ENCODE measurements at regions not wholly inside any gene's neighbourhood (a gene's known extent, or its start where the extent isn't known, plus 50 kb on each side); places are given as distances from the start of the nearest gene placed in this dataset.

DNA sequence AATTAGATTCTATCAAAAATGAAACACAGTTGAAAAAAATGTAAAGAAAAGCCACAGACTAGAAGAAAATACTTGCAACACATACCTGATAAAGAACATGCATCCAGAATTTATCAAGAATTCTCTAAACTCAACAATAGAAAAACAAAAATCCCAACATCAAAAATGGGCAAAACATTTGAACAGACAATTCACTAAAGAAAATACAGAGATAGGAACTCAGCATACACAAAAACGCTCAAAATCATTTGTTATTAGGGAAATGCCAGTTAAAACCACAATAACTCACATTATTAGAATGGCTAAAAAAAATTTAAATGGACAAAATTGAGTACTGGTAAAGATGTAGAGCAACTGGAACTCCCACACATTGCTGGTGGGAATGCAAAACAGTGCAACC, 311.0 kb upstream of the PRDM1 start:
- in situ Hi-C loops (cut with MboI; ENCODE audit: low sequenced_read_pairs): no loop called here

DNA sequence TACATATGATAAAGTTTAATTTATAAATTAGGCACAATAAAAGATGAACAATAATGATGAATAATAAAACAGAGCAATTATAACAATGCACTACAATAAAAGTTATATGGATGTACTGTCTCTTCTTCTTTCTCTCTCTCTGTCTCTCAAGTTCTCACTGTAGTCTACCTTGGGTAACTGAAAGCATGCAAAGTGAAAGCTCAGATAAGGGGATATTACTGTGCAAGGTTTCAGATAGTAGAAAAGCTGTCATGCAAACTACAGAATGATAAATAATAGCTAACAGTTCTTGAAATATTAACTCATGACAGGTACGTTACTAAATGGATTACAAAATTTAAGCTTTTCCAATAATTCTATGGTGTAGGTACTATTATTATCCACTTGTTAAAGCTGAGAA, 311.9 kb upstream of the PRDM1 start:
- in situ Hi-C loops (cut with MboI; ENCODE audit: low sequenced_read_pairs): no loop called here

DNA sequence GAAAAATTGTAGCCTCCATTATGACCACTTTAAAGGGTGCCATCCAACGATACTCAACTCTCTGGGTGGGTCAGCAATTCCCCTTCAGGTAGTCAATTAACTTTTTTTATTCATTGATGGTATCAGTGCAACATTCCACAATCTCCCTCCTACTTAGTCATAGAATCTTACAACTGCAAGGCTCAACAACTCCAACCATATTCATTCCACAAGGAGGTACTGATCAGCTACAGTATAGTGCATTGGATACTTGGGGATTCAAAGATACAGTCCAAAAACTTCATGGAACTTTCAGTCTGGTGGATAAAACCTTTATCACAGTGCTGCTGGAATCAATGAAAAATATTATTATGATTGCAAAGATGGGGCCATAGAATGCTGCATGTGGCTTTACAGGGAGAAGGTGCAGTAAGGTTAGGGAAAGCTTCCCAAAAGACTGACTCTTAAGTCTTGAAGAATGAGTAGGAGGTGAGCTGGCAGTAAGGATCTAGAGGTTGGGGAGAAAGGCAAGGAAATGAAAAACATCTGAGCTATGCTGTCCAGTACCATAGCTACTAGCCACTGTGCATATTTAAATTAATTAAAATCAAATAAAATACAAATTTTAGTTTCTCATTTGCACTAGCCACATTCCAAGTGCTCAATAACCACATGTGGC, 314.7 kb upstream of the PRDM1 start:
- in situ Hi-C loops (cut with MboI; ENCODE audit: low sequenced_read_pairs): no loop called here

DNA sequence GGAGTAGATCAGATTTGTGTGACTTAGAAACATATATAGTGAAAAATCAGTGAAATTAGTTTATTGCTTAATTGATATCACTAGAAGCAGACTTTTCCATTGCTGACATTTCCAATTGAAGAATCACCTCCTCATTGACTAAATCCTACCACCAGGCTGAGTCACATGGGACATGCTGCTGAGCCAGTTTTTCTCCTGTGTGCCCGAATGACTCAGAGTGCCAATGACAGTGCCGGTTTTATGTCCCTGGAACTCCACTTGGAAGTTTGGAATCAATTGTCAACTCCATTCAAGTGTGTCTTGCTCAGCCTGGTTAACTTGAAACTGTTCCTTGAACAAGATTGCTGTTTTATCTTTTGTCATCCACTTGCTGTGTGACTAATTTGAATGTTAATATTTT, 316.1 kb upstream of the PRDM1 start:
- in situ Hi-C loops (cut with MboI; ENCODE audit: low sequenced_read_pairs): no loop called here

DNA sequence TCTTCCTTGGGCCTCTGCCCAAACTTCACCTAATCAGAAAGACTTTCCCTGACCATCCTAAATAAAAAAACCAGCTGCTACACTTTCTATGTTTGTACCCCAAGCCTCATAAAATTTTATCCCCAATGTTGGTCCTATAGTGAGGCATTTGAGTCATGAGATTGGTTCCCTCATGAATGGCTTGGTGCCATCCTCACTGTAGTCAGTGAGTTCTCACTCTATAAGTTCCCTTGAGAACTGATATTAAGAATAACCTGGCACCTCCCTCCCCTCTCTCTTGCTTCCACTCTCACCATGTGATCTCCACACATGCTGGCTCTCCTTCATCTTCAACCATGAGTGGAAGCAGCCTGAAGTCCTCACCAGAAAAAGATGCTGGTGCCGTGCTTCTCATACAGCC, 316.9 kb upstream of the PRDM1 start:
- in situ Hi-C loops (cut with MboI; ENCODE audit: low sequenced_read_pairs): no loop called here

DNA sequence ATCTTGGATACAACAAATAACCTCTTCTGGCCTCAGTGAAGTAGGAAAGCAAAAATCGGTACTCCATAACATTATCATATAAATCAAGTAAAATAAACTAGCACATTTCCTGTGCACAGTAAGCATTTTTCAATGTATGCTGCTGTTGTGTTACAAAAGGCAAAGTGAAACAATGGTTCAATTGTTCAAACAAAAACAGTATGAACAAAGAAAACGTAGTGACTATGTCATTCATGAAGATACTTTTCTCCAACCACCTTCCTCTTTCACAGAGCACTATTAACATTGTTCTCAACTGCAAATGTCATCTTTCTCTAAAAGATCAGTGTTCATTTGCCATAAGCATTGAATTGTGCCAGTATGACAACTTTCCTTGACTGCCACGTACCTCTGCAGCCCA, 318.6 kb upstream of the PRDM1 start:
- in situ Hi-C loops (cut with MboI; ENCODE audit: low sequenced_read_pairs): no loop called here

DNA sequence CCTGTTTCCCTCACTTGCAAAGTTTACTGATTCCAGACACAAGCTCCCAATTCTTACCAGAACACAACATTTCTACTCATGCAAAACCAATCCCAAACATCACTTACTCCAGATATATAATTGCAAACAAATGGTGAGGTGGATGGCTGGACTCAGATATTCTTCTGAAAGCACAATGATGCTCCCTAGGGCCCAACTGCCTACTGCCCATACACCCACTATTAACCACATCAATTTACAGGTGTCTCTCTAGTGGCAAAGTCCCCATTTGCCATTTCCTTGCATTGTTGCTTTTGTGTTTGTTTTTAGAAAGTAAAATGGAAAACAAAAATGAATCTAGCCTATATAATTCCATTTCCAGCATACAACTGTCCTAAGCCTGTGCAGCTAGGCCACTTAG, 320.9 kb upstream of the PRDM1 start:
- in situ Hi-C loops (cut with MboI; ENCODE audit: low sequenced_read_pairs): no loop called here

DNA sequence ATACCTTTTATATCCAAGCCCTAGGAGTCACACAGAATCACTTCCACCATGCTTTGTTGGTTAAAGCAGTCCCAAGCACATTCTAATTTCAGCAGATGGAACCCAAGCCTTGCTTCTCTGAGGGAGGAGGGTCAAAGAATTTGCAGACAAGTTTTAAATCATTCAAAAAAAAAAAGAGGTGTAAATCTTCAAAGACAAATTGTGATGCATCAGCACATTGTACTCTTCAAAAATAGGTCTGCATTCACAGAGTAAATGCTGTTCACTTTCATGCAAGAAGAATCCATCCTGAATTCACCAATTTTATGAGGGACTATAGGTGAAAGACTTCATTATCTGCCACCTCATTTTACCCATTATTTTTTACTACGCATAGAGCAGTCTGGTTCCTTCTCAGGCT, 321.8 kb upstream of the PRDM1 start:
- in situ Hi-C loops (cut with MboI; ENCODE audit: low sequenced_read_pairs): no loop called here

DNA sequence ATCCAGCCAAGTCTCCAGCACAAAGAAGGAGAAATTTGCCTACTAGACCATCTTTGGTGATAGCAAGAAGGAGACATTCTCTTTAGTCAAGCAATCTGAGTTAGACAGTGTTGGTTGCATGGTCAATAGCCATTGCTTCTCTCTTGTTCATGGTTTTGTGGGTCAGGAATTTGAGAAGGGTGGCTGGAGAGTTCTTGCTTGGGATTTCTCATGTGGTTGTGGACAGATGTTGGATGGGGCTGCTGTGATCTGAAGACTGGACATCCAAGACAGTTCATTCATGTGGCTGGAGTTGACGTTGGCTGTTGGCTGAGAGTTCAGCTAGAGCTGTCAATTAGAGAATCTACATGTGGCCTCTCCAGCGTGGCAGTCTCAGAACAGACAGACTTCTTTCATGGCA, 322.3 kb upstream of the PRDM1 start:
- in situ Hi-C loops (cut with MboI; ENCODE audit: low sequenced_read_pairs): no loop called here

DNA sequence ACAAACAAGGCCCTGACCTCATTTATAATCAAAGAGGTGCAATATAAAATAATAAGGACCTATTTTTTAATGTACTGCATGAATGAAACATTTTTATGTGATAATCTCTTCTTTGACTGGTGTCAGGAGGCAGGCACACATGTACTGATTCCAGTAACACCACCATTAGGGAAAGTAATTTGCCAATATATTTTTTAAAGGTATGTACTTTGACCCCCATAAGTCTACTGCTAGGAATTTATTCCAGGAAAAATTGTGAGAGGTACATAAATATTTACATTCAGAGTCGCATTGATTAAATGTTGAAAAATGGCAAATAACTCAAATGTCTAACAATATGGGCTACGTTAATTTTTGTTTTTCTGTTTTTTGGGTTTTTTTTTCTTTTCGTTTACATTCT, 325.4 kb upstream of the PRDM1 start:
- in situ Hi-C loops (cut with MboI; ENCODE audit: low sequenced_read_pairs): no loop called here

DNA sequence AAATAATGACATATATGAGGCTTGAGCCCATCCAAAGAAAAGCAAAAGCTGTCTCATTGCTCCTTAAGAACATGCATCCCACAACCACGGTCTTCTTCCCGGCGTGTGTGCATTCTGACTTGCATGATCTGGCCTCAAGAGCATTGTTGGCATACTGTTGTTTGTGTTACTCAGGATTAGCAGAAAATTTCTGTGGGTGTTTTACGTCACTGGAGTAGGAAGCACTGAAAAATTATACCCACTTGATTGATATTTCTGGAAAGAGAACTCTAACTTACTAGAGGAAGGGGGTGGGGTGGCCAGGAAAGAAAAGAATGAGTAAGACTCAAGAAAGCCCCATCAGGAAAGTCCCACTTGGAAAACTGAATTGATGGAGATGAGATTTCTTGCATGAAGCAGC, 326.2 kb upstream of the PRDM1 start:
- in situ Hi-C loops (cut with MboI; ENCODE audit: low sequenced_read_pairs): no loop called here

DNA sequence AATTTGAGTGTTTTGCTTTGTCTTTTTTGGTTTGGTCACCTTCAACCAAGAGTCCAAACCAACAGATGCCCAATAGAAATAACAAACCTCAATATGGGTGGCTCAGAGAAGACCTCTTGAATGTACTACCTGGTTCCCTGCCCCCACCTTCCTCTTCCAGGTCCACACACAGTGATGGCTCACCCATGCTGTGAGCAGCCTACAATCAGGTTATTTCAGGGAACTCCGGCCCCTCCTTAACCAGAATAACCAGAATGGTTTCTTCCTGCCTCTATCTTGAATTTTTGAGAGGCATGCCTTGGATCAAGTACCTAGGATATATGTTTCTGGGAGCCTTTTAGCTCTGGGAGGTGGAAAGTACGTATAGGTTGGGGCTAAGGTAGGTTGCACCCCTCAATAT, 327.1 kb upstream of the PRDM1 start:
- in situ Hi-C loops (cut with MboI; ENCODE audit: low sequenced_read_pairs): no loop called here

DNA sequence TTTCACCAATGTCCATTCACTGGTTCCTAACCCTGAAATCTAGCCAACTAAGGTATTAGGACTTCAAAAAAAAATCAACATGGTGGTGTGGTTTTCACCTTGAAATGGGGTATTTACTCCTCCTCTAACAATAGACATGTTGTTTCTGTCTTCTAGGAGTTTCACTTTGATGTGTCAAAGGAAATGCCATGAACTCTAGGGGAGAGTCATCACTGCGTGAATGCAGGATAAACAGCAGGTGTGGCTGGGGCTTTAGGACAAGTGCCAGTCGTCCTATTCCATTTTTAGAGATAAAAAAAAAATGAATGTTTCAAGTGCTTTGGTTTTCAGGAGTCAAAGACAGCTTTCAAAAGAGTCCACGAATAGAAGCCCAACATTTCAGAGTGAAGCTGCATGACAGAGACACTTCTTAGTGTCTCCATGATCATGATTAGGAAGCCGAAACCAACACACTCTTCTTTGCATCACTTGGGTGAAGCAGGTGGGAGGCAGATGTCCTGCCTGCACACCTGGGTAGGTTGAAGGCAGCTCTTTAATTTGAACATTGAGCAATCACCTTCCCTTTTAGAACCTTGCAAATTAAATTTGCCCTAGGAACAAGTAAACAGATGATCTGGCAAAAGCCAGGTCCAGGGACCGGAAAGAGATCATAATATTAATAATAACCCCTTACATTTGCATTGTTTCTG, 328.5 kb upstream of the PRDM1 start:
- in situ Hi-C loops (cut with MboI; ENCODE audit: low sequenced_read_pairs): no loop called here

DNA sequence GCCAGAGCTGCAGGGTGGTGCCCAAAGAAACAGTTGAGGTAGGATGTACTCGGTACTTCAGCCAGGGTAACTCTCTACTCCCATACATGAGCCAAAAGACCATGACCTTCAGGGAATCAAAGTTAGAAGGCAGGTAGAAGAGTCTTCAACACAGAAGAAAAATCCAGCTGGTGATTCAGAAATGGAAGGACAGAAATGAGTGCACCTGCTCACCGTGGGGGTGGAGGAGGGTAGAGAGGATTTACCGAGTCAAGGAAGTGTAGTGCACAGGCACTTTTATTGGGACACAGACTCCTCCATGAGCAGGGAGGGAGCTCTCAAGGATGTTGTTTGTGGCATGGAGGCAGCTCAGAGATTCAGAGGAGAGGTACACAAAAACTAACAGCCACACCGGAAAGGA, 330.3 kb upstream of the PRDM1 start:
- in situ Hi-C loops (cut with MboI; ENCODE audit: low sequenced_read_pairs): no loop called here

DNA sequence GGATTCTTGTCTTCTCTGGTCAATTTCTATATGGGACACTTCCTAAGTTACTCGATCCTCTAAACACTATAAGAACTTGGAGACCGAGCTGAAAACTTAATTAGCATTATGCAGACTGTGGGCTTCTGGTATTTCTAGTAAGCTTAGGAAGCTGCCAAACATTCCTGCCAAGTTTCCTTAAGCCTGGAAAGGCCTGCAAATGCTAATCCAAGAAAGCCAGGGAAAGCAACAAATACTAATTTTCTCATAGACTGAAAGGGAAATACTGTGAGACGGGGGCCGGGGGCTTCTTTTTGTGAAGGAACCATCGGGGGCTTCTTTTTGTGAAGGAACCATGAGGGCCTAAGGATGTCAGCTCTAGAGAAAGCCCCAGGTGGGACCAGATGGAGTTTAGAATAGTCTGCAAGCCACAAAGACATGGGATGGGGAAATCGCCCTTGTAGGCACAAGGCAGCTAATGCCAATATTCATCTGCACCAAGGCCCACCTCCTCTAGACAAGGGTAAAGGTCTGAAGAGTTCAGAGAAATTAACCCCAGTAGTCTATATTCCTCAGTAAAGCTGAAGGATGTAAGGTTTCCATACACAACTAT, 332.4 kb upstream of the PRDM1 start:
- in situ Hi-C loops (cut with MboI; ENCODE audit: low sequenced_read_pairs): no loop called here

DNA sequence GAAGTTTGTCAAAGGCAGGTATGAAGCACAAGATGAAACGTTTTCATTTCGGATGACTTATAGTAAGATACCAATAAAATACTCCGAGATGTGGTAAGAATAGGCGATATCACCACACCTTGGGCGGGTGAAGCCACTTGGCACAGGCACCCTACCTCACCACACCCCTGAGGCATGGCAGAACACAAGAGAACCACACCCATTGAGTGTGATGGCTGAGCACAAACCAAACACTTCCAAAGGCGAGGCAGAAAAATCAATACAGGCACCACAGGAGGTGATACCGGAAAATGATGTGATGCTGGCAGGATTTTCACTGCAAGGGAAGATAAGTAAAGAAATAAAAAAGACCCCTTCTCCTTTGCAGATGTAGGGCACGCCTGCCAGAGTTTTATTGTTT, 332.9 kb upstream of the PRDM1 start:
- in situ Hi-C loops (cut with MboI; ENCODE audit: low sequenced_read_pairs): no loop called here

DNA sequence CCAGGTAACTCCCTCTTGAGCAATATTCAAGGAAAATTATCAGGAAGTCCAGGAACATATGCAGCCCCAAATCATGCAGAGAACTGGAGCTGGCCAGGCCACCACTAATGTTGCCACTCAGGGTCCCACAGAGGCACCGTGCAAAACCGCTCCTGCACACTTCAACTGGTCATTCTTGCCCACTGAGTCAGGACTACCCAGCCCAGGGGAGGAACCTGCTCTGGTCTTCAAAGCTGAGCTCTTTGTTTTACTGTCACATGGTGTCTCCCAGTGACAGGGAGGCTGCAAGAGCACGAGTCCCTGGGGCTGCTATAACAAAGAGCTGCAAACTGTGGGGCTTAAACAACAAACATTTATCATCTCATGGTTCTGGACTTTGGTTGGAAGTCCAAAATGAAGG, 336.0 kb upstream of the PRDM1 start:
- in situ Hi-C loops (cut with MboI; ENCODE audit: low sequenced_read_pairs): no loop called here

DNA sequence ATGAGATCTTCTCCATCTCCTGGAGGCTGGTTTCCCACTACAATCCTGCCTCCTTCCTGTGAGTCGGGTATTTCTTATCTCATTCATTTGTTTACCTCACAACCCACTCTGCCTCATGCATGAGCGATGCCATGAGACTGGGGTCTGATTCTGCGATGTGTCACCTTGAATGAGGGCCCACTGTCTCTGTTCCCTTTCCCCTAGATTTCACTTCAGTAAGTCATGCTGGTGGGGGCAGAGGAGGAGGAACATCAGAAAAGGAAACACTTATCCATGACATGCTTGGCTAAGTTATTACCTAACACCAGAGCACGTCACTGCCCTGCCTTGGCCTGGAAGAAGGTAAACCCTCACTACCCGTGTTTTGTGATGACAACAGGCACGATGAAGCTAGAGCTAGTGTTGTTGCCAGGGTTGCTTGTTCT, 337.4 kb upstream of the PRDM1 start:
- in situ Hi-C loops (cut with MboI; ENCODE audit: low sequenced_read_pairs): no loop called here

DNA sequence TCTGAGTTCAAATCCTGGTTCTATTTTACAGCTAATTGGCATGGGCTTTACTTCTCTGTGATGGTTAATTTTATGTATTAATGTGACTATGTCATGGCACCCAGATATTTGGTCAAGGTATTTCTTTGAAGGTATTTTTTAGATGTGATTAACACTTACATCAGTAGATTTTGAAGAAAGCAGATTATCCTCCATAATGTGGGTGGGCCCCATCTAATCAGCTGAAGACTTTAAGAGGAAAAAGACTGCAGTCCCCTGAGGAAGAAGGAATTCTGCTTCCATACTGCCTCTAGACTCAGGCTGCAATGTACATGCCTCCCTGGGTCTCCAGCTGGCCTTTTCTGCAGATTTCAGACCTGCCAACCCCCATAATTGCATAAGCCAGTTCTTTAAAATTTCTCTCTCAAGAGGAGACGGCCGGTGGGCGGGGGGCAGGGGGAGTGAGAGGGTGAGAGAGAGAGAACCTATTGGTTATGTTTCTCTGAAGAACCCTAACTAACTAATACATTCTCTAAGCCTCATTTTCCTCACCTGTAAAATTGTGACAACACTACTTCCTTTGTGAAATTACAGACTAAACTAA, 338.2 kb upstream of the PRDM1 start:
- in situ Hi-C loops (cut with MboI; ENCODE audit: low sequenced_read_pairs): no loop called here

DNA sequence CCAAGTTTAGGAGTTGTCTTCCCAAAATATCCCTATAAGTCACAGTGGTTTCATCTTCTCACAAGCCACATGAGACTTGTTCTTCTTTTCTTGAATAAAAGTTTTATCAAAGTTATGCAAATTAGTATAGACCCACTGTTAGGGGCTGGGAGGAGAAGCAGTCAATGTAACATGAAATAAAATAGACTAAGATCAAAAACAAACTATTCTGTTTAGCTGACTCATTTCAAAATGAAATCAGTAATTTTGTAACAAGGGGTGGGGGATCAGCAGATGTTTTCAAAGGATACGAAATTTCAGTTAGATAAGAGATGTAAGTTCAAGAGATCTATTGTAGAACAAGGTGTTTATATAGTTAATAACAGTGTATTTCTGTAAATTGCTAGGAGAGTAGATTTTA, 339.6 kb upstream of the PRDM1 start:
- in situ Hi-C loops (cut with MboI; ENCODE audit: low sequenced_read_pairs): no loop called here

DNA sequence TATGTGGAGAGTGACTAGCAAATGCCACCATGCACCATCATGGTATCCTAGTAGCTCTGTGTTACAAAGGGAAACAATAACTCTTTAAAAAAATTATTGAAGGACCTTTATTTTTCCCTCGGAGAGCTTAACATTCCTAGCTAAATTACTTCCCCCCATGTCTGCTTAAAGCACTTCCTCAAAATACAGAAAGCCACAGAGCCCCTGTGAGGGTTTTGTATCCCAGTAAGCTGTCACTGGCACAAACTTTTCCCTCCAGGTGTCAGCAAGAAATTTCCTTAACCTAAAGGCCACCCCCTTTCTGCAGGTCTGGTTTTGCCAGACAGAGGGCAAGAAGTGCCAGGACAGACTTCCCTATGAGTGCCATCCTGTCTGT, 340.0 kb upstream of the PRDM1 start:
- in situ Hi-C loops (cut with MboI; ENCODE audit: low sequenced_read_pairs): no loop called here

DNA sequence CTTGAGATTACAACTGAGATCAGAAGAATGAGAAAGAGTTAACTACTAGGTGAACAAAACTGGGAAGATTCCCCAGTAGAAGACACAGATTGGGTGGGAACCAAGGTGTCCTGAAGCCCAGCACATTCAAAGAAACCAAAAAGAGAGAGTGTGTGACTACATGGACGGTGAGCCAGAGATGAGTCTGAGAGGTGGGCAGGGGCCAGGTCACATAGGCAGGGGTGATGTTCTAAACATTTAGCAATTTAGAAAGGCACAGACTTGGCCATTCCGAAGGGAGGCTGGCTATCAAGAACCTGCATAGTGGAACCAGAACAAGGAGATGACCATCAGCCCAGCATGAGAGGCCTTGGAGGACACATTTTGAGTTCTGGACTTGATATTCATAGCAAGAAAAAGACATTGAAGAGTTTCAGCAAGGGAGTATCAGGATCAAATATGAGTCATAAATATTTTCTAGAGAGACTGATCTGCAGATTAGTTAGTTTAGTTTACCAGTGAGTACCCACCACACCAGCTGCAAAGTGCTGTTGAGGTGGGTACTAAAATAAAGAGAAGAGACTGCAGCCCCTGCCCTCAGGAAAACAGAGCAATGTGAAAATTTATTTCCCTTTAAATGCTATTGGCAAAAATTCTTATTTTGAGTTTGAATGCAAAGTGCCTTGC, 340.5 kb upstream of the PRDM1 start:
- in situ Hi-C loops (cut with MboI; ENCODE audit: low sequenced_read_pairs): no loop called here
